K562 (cell line): ENCODE measurements at regions not wholly inside any gene's neighbourhood (a gene's known extent, or its start where the extent isn't known, plus 50 kb on each side); places are given as distances from the start of the nearest gene placed in this dataset.

Experiments used
- ATAC-seq: fragments of 200-7000 bp; cut with Tn5 transposase; 3 replicates; pipeline ENCODE4 v1.9.1; 2020; ENCODE audit warnings: moderate library complexity
- BruUV-seq: library from RNA; stranded (reverse); fragments of 400-500 nt; replicated peaks from 2 replicates; lab custom pipeline; 2021; lab: Mats Ljungman, UMichigan
- CTCF ChIA-PET: fragments of 300-600 bp; formaldehyde crosslinking; extraction: SDS; loops from one replicate; lab custom pipeline; 2021; ENCODE audit warnings: low intra/inter-chr PET ratio; lab: Yijun Ruan, JAX
- POLR2A ChIA-PET: fragments of 300-600, 350-650 bp; sonication (Branson Sonifier 250); formaldehyde crosslinking; extraction: SDS; loops from one replicate; lab custom pipeline; 2021; ENCODE audit warnings: antibody characterized with exemption, inconsistent platforms; lab: Yijun Ruan, JAX
- DNase-seq, 4 experiments: peaks; one replicate each; pipeline versions ENCODE4 v3.0.0 to v3.0.0-alpha.2; 2011 to 2018; ENCODE audit warnings: low spot score in 3 of 4, mixed read lengths in 3 of 4; ENCODE audit errors: extremely low read depth in 1 of 4
- FAIRE-seq: peaks from 2 replicates; lab custom pipeline; 2011; peaks lifted over from hg19 to GRCh38; lab: Jason Lieb, UNC
- H2AFZ ChIP-seq: 2 replicates; pipeline ENCODE4 v1.6.0; 2011; ENCODE audit warnings: low read depth, low read length, control low read depth, inconsistent platforms
- H3K27ac ChIP-seq: fragments of 200-600 bp; 3 replicates; pipeline ENCODE4 v1.8.0; 2011; ENCODE audit warnings: low read depth, mild to moderate bottlenecking, control low read depth, inconsistent platforms, low read length, moderate library complexity, mixed read lengths; ENCODE audit errors: extremely low read depth
- H3K27me3 ChIP-seq, 2 experiments: fragments of 300-600 bp in 1 of 2; 2 replicates in 1 of 2; 3 replicates in 1 of 2; pipeline versions ENCODE4 v1.6.0 to v1.8.0; 2011; ENCODE audit warnings: inconsistent platforms in 2 of 2, low read length in 2 of 2, mild to moderate bottlenecking in 1 of 2, mixed read lengths in 1 of 2, moderate library complexity in 1 of 2; ENCODE audit not compliant: control insufficient read depth in 2 of 2, insufficient read depth in 2 of 2
- H3K36me3 ChIP-seq: fragments of 300-600 bp; 3 replicates; pipeline ENCODE4 v1.8.0; 2011; ENCODE audit warnings: mild to moderate bottlenecking, low read length, inconsistent platforms; ENCODE audit not compliant: control insufficient read depth, insufficient read depth
- H3K4me1 ChIP-seq, 2 experiments: fragments of 200-600 bp in 1 of 2; replicated peaks in 1 of 2; 2 replicates in 1 of 2; 3 replicates in 1 of 2; pipeline versions ENCODE4 v1.5.1 to v1.8.0; 2011; ENCODE audit warnings: inconsistent platforms in 2 of 2, low read length in 2 of 2, mild to moderate bottlenecking in 1 of 2, mixed read lengths in 1 of 2, moderate library complexity in 1 of 2; ENCODE audit not compliant: control insufficient read depth in 2 of 2, insufficient read depth in 2 of 2
- H3K4me2 ChIP-seq: 2 replicates; pipeline ENCODE4 v1.6.1; 2011; ENCODE audit warnings: low read length, control low read depth, inconsistent platforms, mixed read lengths; ENCODE audit not compliant: insufficient read depth
- H3K4me3 ChIP-seq: fragments of 200-600 bp; sonication (generic), shearing (Covaris generic); 2 replicates; pipeline ENCODE4 v1.5.1; 2016; ENCODE audit warnings: control low read depth, inconsistent platforms
- H3K79me2 ChIP-seq: fragments of 200-600 bp; 3 replicates; pipeline ENCODE4 v1.8.0; 2011; ENCODE audit warnings: low read length, inconsistent platforms; ENCODE audit not compliant: control insufficient read depth, insufficient read depth
- H3K9ac ChIP-seq, 2 experiments: 2 replicates each; pipeline versions ENCODE4 v1.6.0 to v1.6.1; 2011; ENCODE audit warnings: low read depth in 2 of 2, low read length in 2 of 2, control low read depth in 1 of 2, inconsistent platforms in 1 of 2, mild to moderate bottlenecking in 1 of 2, mixed read lengths in 1 of 2; ENCODE audit not compliant: insufficient read depth in 1 of 2
- H3K9me1 ChIP-seq: one replicate; pipeline ENCODE4 v1.6.0; 2011; ENCODE audit warnings: inconsistent platforms, mild to moderate bottlenecking, low read length, moderate library complexity; ENCODE audit not compliant: control insufficient read depth, insufficient read depth
- H3K9me3 ChIP-seq: replicated peaks from 2 replicates; pipeline ENCODE4 v1.5.1; 2011; ENCODE audit warnings: low read depth, low read length, inconsistent platforms; ENCODE audit not compliant: control insufficient read depth, insufficient read depth
- H4K20me1 ChIP-seq: replicated peaks from 2 replicates; pipeline ENCODE4 v1.6.1; 2011; ENCODE audit warnings: low read length, inconsistent platforms, mixed read lengths; ENCODE audit not compliant: control insufficient read depth, insufficient read depth
- POLR2G ChIP-seq: fragments of 200-400 bp; formaldehyde crosslinking; IDR thresholded peaks from 2 replicates; pipeline ENCODE4 v1.6.1; 2017; ENCODE audit warnings: low read depth, mild to moderate bottlenecking, antibody characterized with exemption, low read length, moderate library complexity
- REST ChIP-seq, 2 experiments: fragments of 450-650 bp; formaldehyde crosslinking in 1 of 2; IDR thresholded peaks; 2 replicates each; pipeline versions ENCODE4 v1.4.0 to v1.6.1; 2014 to 2020; ENCODE audit warnings: mild to moderate bottlenecking in 2 of 2, borderline replicate concordance in 1 of 2, low read depth in 1 of 2
- WGBS: fragments of 100-300 bp; shearing (Covaris generic); methylation state at CpG from one replicate; pipeline ENCODE4 v1.1.6; 2016; ENCODE audit warnings: low coverage, mixed read lengths; ENCODE audit not compliant: insufficient coverage; ENCODE audit errors: missing lambda C conversion rate; 5-methylcytosine and 5-hydroxymethylcytosine counted together
- in situ Hi-C: fragments of 300-500 bp; cut with MboI; formaldehyde crosslinking; loops from 4 replicates; pipeline ENCODE4 v1.15.0; 2018; ENCODE audit warnings: inconsistent platforms, mixed read lengths
- intact Hi-C: fragments of 100-400 bp; cut with micrococcal nuclease; formaldehyde crosslinking; loops from 2 replicates; pipeline ENCODE4 v1.14.2; 2022

- no peak overlapping the region for H3K9ac ChIP-seq
- FAIRE-seq = no peak
- ATAC-seq = no peak
- no TSS peak for BruUV-seq
- WGBS = 2% methylated on average over 7 of the region's 7 CpGs
- ChIA-PET POLR2A (interaction anchor here (0.6 to 0.8 kb wide), 2 partner anchors 18 to 638 kb away, joined by 3 to 4 read pairs; no protein-coding TSS in a partner anchor), CTCF (no interaction called here)
- H4K20me1 ChIP-seq = no peaks in the 10 kb centered on the region
- DNase-seq = no peak
- peaks cover 0 to 2% of the 10 kb centered on the region in 2 experiments; a peak in 1 of 5 replicates for H3K27me3 ChIP-seq
- H3K27ac ChIP-seq = no peak overlapping the region
- no peaks in the 10 kb centered on the region for H3K36me3 ChIP-seq
- intact Hi-C loops = no loop called here
- H3K4me3 ChIP-seq = no peak overlapping the region
- no peaks in the 10 kb centered on the region for H3K4me1 ChIP-seq
- no peaks in the 10 kb centered on the region for H3K9me1 ChIP-seq
- no peak overlapping the region for H2AFZ ChIP-seq
- TF ChIP-seq POLR2G = no peak
- TF ChIP-seq REST (IDR thresholded peaks at IDR 0.05; ENCODE audit: borderline replicate concordance) = no peak
- no peak for TF ChIP-seq REST (CRISPR knock-in tag; IDR thresholded peaks at IDR 0.05; ENCODE audit: low read depth)
- TF ChIP-seq, all 486 proteins: peak for 0
- Histone ChIP-seq H3K9me3 (no peaks in the 10 kb centered on the region), H3K79me2 (no peaks in the 10 kb centered on the region), H3K4me2 (no peak overlapping the region)
- in situ Hi-C loops = no loop called here
Observed at GRCh38 chr6:156582509-156582992, 194.6 kb upstream of the ARID1B start.
